Stimulated activated CD4-positive, alpha-beta T cell treated with anti-CD3 and anti-CD28 coated beads, Interleukin-2, amount 100 ng/mL, for 48 hours (primary cell): ENCODE measurements at regions not wholly inside any gene's neighbourhood (a gene's known extent, or its start where the extent isn't known, plus 50 kb on each side); places are given as distances from the start of the nearest gene placed in this dataset.
"Not testable (repeated sequence)": the region's sequence is repeated elsewhere in the genome, so short reads cannot be mapped to it uniquely, and the experiment has no call there.

Source experiments
- DNase-seq, 2 donors: peaks; one replicate each; pipeline ENCODE4 v3.0.0-alpha.2; 2020

DNA sequence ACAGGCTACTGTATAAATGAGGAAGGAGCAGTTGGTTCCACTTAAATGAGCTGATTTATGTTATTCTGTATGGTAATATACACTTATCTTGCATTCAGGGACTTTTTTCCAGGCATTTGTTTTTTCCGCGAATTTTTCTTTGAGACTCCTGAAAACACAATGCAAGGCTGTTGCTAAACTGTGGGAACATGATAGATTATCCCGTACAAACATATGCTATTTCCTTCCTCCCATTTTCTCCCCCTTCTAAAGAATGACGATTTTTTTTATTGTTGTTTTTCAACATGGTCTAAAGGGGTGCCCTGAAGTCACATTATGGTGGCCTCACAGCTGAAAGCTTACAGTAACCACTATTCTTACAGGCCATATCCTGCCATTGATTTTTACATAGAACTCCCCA, 523.9 kb upstream of the NRP1 start:
- no peak for DNase-seq

DNA sequence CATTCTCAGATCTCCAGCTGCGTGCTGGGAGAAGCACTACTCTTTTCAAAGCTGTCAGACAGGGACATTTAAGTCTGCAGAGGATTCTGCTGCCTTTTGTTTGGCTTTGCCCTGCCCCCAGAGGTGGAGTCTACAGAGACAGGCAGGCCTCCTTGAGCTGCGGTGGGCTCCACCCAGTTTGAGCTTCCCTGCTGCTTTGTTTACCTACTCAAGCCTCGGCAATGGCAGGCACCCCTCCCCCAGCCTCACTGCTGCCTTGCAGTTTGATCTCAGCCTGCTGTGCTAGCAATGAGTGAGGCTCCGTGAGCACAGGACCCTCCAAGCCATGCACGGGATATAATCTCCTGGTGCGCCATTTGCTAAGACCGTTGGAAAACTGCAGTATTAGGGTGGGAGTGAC, 518.8 kb upstream of the NRP1 start:
- DNase-seq: not testable (repeated sequence)

DNA sequence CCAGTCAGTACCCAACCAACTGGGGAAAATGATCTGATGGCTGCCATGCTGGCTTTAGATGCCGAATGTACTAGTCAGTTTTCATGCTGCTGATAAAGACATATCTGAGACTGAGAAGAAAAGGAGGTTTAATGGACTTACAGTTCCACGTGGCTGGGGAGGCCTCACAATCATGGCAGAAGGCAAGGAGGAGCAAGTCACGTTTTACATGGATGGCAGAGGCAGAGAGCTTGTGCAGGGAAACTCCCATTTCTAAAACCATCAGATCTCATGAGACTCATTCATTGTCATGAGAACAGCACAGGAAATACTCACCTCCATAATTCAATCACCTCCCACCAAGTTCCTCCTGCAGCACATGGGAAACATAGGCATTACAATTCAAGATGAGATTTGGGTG, 508.9 kb upstream of the NRP1 start:
- no peak for DNase-seq

DNA sequence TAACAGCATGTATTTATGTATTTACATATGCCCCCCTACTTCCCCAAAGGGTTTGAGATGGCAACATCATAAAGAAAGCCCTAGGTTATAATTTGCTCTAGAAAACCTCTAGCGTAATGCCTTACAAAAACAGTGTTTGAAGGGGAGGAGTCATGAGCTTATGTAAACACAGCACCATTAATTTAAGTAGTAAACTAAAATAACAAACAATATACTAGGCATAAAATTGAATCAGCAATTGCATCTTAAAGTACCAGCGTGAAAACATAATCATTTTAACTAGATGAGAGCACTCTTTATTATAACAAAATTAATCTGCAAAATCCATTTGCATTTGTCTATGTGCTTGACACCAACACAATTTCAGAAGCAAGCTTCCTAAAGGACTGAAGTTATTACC, 507.2 kb upstream of the NRP1 start:
- no peak for DNase-seq

DNA sequence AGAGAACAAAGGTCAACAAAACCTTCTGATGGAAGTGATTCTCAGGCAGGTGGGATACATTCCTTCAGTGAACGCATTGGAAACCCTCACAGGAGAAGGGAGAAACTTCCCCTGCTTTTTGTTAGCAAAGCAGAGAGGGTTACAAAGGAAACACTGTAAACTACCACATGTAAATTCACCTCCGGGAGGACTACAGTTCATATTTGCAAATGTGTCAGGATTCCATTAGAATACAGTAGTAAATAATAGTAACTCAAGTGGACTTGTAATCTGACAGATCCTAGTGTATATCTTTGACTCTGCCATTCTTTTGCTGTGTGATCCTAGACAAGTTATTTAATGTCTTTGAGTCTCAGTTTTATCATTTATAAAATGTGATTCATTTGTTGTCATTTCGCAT, 504.3 kb upstream of the NRP1 start:
- no peak for DNase-seq

DNA sequence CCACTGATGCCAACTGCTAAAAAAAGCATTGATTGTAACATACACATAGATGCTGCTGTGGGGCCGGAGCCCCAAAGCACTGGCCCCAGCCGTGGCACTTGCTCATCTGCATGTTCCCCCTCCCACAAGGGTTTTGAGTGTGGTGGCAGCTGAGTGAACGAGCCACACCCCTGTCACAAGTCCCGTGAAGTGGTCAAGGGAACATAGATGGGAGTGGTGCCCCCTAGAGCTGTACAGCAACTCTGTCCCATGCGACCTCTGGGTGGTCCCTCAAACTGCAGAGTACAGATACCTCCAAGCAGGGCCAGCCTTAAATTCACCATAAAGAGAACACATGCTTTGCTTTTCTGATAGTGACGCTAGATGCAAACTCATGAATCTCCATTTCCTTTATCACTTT, 503.3 kb upstream of the NRP1 start:
- no peak for DNase-seq

DNA sequence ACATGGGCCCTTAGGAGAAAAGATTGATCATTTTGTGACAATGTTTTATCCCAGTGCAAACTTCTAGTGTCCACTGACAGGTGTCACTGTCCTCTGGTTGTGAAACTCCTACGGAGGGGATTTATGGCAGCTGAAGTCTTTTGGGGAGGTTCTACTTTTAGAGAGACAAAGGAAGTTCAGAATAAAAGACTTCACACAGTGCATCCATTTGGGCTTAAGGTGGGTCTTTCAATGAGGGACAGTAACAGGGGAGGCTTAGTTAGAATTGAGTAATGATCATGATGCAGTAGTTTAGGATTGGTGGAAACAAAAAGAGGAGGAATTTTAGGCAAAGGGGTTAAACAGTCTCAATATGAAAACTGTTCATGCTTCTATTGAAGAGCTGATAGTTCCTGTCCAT, 501.1 kb upstream of the NRP1 start:
- no peak for DNase-seq

DNA sequence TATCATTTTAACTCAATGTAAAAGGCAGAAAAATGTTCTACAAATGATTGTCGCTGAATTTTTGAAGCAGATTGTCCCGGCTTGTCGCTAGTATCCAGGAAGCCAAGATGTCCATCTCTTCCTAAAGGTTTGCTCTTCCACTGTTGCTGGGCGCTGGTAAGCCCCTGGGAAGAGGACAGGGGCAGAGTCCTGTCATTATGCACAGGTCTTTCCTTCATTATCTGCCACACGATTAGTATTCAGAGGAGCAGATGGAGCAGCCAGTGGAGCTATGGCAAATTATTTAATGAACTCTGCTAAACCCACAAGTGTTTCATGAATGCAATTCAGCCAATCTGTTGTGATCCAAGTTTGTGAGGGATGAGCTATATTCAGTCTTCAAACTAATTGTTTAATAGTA, 499.1 kb upstream of the NRP1 start:
- no peak for DNase-seq

DNA sequence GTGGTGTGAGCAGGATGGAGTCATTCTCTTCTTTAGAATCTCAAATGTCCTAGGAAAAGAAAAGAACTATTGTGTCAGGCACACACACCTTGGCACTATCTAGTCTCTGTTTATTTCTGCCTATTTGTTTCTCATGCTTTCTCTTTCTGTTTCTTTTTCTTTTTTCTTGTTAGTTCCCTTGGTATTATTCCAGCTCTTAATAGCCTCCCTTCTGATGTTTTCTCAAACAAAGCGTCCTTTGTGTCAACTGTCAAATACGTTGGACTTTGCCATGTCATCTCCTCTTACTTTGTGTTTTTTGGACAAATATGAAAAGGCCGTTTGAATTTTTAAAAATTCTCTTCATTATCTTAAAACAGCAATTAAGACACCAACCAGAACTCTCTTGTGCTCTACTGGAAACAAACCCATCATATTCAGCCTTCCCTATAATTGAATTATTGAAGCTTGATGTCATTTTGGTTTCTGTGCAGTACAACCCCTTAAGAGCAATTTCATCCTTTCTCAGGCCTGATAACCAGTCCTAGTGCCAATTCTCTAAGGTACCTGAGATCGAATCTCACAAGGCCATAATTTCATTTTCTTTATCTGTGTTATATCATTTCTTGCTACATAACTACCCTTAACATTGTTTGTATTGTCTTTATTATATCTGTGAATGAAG, 497.8 kb upstream of the NRP1 start:
- DNase-seq: no peak

DNA sequence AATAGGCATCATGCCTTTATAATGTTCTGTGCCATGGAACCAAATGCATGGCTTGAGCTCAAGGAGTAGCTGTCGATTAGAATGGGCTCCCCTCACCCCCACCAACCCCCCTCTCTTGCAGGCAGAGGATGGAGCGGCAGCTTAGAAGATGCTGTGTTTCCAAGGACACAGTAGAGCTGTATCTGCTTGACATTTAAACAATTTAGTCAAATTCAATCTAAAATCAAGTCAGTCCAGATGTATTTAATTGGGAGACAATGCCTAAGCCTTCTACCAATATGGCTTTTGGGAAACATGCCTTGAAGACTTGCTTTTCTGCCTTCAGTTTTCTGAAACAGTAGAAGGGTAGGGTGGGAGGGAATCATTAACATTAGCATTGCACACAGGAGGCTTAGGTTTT, 497.1 kb upstream of the NRP1 start:
- no peak for DNase-seq

DNA sequence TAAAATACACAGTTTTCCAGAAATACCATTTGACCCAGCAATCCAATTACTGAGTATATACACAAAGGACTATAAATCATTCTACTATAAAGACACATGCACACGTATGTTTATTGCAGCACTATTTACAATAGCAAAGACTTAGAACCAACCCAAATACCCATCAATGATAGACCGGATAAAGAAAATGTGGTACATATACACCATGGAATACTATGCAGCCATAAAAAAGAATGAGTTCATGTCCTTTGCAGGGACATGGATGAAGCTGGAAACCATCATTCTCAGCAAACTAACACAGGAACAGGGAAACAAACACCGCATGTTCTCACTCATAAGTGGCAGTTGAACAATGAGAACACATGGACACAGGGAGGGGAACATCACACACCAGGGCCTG, 495.4 kb upstream of the NRP1 start:
- DNase-seq: not testable (repeated sequence)

DNA sequence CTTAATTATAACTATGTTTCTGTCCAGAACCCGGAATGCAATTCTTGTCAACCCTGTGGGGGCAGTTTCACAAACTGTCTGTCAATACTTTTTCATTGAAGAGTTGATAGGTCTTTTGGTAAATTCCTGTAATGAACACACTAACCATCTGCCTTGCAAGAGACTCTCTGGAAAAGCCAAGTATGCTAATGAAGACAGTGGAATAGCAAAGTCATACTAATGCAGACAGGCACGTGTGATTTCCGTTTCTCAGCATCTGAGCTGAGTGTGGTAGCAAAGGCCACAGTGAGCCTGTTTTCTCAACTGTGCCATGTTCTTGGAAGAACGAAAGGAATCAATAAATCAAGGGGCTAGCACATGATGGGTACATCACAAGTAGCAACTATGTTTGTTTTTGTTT, 494.1 kb upstream of the NRP1 start:
- DNase-seq: no peak

DNA sequence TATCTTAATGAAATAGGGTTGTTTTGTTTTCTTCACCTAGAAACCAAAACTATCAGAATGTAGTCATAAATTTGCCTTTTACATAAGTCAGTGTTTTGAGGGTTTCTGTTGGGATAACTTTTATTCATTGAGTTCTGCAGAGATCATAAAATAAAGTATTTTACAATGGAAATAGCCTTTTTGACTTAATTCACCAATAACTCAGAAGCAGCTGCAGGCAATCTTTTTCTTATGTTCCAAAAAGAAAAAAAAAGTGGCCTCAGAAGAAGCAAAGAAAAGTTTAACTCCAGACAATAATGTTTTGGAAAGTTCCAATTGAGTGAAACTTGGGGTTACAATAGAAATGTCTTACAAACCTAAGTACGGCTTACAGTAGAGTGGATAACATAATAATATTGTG, 491.7 kb upstream of the NRP1 start:
- no peak for DNase-seq

DNA sequence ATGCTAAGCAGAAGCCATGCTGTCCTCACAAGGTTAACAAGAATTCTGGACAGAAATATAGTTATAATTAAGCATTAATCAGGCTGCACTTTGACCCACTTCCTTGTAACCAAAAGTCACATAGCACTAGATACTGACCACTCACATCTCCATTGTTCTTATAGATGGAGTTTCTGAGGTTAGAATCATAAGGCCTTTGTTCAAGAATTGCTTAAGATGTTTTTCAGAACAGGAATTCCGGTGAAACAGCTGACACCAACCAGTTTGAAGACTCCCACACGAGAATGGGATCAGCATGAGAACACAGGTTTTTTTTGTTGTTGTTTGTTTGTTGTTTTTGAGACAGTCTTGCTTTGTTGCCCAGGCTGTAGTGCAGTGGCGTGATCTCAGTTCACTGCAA, 488.3 kb upstream of the NRP1 start:
- no peak for DNase-seq

DNA sequence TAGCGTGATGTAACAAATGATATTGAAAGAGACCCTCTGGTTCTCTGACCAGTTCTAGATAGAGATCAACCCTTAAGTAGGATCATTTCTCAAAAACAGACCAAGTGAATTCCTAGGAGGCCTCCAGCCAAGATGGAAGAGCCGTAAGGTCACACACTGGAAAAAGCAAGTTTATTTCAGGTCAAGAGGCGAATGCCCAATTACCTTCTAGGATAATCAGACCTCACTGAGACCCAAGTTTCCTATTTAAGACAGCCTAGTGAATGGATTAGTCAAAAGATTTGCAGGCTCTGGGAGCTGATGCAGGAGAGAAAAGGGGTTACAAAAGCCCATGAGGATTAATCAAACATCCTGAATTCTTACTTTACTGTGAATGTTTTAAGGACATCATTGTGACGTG, 486.1 kb upstream of the NRP1 start:
- no peak for DNase-seq

DNA sequence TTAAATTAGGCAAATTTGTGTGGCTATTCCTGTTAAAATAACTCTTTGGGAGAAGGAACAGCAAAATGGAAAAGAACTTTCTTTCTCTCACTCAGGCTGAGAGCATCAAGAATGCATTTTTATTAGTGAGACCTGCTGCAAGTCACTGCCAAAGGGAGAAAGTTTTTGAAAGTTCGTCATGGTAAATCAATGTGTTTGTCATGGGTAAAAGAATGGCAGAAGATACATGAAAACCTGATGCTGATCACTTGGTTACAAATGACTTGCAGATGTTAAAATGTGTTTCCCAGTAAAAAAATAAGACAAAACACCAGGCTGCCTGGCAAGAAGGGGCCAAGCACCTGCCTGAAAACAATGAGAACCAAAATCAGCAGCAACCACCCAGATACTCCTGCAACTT, 484.7 kb upstream of the NRP1 start:
- no peak for DNase-seq

DNA sequence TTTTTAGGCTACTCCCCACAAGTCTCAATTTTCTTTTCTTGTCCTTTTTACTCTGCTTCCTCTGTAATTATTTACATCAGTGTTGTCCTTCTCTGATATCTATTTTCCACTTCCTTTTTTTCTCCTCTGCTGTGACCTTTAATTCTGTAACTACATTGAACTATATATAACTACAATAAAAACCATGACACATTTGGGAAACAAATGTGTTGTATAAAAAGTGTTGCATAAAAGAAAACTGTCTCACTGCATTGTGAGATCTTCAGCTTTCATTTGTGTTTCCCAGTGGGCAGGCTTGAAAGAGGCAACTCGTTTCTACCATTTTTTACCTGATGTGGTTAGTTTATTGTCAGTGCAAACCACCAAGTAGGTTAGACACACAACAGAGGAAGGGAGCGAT, 483.9 kb upstream of the NRP1 start:
- DNase-seq: no peak

DNA sequence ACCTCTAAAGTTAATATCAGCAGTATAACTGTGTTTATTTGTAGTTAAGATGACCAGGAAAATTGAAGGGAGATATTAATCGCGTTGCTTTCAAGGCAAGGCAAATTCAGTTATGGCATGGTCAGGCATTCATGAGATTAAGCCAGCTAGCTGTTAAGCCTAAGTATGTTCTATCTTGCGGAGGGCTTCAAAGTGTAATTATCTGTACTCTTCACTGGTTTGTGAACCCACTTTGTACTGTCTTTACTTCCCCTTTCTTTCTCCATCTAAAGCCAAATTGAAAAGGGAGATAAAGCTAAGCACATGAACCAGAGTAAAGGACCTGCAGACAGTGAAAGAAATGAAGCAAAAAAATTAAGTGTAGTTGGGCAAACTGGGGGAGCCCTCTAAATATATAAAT, 483.1 kb upstream of the NRP1 start:
- DNase-seq: no peak

DNA sequence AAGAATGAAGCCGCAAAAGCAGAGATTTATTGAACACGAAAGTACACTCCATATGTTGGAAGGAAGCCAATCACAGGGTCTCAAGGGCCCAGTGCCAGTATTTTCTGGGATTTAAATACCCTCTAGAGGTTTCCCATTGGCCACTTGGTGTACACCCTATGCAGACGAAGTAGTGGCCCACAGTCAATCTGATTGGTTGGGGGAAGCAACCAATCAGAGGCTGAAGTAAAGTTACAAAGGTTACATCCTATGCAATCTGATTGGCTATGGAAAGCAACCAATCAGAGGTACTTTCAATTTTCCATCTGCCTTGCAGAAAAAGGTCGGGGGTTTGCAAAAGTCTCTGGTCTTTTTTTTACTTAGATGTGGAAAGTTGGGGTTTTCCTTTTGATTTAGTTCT, 481.3 kb upstream of the NRP1 start:
- no peak for DNase-seq

DNA sequence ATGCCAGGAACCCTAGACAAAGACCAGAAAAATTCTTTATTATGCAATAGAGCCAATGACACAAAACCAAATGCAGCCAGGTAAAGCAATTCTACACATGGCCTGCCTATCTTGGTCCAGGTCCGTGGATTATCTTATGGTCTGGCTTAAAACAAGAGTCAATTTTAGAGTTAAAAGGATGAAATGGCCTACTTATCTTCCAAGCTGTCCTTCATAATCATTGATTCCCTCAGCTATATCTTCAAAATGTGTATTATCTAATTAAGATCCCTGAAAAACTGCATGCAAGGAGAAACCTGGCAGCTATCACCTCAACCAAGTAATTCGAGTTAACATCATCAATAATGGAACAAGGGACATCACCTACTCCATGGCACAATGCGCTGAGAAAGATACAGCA, 479.4 kb upstream of the NRP1 start:
- DNase-seq: no peak

DNA sequence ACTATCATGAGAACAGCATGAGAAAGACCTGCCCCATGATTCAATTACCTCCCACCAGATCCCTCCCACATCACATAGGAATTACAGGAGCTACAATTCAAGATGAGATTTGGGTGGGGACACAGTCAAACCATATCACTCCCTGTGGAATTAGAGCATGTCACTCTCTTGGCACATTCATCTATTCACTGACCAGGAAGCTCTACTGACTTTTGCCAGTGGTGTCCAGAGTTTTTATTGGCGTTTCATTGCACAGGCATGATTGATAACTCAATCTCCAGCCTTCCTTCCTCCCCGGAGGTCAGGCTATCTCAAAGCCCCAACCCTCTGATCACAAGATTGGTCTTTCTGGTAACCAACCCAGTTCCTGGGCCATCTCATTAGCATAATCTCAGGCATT, 478.9 kb upstream of the NRP1 start:
- no peak for DNase-seq

DNA sequence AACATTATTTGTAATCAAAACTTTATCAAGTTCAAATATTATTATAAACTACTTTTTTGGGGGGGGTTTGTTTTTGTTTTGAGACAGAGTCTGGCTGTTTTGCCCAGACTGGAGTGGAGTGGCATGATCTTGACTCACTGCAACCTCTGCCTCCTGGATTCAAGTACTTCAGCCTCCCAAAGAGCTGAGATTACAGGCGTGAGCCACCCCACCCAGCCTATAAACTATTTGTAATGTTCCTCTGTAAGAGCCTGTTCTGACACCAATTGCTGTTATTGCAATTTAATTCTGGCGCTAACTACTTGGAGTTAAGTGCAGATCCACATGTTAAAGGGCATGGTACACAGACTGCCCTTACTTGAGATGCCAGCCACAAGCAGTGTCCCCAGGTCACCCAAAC, 478.1 kb upstream of the NRP1 start:
- no peak for DNase-seq

DNA sequence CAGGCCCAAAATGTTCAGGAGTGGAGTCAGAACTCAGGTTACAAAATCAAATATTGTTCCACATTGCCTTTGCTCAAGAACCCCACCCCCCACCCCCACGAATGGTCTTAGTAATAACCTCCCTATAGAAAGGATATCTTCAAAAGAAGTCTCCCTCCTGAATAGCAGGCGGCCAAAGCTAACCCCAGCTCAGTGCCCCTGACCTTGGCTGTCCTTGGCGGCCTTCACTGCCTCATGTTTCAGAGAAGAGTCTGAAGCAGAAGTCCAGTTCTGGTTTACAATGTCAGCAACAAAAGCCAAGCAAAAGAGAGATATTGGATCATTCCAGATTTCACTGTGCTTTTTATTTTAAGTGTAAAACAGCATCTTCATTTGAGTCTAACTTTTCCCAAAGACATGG, 476.5 kb upstream of the NRP1 start:
- no peak for DNase-seq

DNA sequence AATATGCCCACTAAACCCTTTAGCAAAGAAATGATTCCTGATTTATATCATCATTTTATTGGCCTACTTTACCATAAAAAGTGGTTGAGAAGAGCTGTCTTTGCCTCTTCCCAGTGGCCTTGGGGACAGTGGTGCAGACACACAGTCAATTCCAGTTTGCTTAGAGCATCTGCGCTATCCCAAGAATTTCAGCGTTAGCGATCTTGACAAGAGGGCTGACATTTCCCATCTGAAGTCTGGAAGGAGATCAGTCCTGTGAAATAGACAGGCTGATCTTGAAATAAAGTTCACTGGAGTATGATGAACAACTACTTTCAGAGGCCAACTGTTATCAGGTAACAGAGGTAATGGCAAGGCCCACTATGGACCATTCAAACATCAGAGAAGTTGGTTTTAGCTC, 475.3 kb upstream of the NRP1 start:
- DNase-seq: no peak

DNA sequence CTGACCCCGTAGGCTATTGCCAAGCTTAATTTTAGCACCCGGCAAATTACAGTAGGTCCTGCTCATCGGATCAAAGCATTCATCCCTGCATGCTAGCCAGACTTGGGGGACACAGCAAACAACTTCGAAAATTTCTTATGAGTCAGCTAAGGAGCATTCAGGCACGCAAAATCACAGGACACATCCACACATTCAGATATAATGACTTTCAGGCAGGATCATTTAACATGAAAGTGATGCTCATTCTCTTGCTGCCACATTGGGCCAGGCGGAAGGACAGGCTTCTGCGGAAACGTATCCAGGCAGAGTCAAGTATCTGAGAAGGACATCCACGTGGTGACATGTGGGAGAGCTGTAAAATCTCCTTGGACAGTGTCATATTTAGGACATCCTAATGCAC, 474.0 kb upstream of the NRP1 start:
- DNase-seq: no peak
